ENCODE measurements at regions not wholly inside any gene's neighbourhood (a gene's known extent, or its start where the extent isn't known, plus 50 kb on each side); places are given as distances from the start of the nearest gene placed in this dataset.

DNA sequence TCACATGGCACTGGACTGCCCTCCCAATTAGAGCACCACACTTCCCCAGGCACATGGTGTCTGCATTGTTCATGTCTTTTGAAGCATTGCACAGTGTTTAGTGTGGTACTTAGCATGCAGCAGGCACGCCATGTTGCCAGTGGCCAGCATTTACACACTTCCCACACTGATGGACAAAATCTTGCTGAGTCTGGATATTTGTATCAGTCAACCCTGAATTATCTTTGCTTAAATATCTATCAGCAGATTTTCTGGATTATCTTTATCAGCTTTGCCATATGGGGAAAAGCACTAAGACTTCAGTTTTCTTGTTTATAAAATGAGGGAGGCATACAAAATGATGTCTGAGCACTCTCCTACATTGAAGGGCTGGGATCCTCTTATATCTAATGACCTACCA lies 416.0 kb upstream of the MMADHC start:
- Histone ChIP-seq H3K4me3 (replicated peaks in 1 of 2; ENCODE audit: low read depth in 1 of 2, low read length in 2 of 2) (no peak overlapping the region), H3K27ac (ENCODE audit: low read depth, low read length) (no peak overlapping the region), H3K27me3 (ENCODE audit: insufficient read depth, low read length) (no peaks in the 10 kb centered on the region), H3K9me2 (ENCODE audit: insufficient read depth) (no peaks in the 10 kb centered on the region), H2AFZ (ENCODE audit: low read depth, low read length, poor library complexity, severe bottlenecking) (no peak overlapping the region), H3K4me1 (ENCODE audit: control insufficient read depth in 1 of 2, insufficient read depth in 2 of 2, low read length in 2 of 2) (no peaks in the 10 kb centered on the region), H4K20me1 (ENCODE audit: insufficient read depth) (no peaks in the 10 kb centered on the region), H3K79me2 (ENCODE audit: insufficient read depth, low read length) (no peaks in the 10 kb centered on the region), H3K9ac (ENCODE audit: low read length) (no peak overlapping the region), H3K9me3 (ENCODE audit: control insufficient read depth in 1 of 2, insufficient read depth in 1 of 2, low read depth in 1 of 2, low read length in 2 of 2) (no peaks in the 10 kb centered on the region), H3K36me3 (ENCODE audit: control insufficient read depth in 1 of 2, insufficient read depth in 2 of 2, low read length in 2 of 2) (no peaks in the 10 kb centered on the region), H3K4me2 (ENCODE audit: low read length) (no peak overlapping the region)
- ChIA-PET POLR2A (no interaction called here), RAD21 (ENCODE audit: low non-redundant PET in 1 of 2, low total read pairs in 2 of 2, uncharacterized antibody in 2 of 2, unreplicated experiment in 2 of 2) (no interaction called here), CTCF (no interaction called here)
- no peak for ATAC-seq
- BruUV-seq (replicated peaks): no TSS peak
- TF ChIP-seq POLR2A (IDR thresholded peaks at IDR 0.05; ENCODE audit: borderline replicate concordance, extremely low read depth, insufficient read depth, insufficient read length): no peak
- TF ChIP-seq RAD21 (IDR thresholded peaks at IDR 0.05; ENCODE audit: low read depth): no peak
- no peak for TF ChIP-seq SIN3A (IDR thresholded peaks at IDR 0.05; ENCODE audit: low read depth)
- no peak for TF ChIP-seq JUND (IDR thresholded peaks at IDR 0.05)
- TF ChIP-seq, protein P1, sequence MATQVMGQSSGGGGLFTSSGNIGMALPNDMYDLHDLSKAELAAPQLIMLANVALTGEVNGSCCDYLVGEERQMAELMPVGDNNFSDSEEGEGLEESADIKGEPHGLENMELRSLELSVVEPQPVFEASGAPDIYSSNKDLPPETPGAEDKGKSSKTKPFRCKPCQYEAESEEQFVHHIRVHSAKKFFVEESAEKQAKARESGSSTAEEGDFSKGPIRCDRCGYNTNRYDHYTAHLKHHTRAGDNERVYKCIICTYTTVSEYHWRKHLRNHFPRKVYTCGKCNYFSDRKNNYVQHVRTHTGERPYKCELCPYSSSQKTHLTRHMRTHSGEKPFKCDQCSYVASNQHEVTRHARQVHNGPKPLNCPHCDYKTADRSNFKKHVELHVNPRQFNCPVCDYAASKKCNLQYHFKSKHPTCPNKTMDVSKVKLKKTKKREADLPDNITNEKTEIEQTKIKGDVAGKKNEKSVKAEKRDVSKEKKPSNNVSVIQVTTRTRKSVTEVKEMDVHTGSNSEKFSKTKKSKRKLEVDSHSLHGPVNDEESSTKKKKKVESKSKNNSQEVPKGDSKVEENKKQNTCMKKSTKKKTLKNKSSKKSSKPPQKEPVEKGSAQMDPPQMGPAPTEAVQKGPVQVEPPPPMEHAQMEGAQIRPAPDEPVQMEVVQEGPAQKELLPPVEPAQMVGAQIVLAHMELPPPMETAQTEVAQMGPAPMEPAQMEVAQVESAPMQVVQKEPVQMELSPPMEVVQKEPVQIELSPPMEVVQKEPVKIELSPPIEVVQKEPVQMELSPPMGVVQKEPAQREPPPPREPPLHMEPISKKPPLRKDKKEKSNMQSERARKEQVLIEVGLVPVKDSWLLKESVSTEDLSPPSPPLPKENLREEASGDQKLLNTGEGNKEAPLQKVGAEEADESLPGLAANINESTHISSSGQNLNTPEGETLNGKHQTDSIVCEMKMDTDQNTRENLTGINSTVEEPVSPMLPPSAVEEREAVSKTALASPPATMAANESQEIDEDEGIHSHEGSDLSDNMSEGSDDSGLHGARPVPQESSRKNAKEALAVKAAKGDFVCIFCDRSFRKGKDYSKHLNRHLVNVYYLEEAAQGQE (IDR thresholded peaks at IDR 0.05; ENCODE audit: low read depth): no peak
- TF ChIP-seq CEBPB (IDR thresholded peaks at IDR 0.05; ENCODE audit: low read depth): no peak
- TF ChIP-seq, protein P2, sequence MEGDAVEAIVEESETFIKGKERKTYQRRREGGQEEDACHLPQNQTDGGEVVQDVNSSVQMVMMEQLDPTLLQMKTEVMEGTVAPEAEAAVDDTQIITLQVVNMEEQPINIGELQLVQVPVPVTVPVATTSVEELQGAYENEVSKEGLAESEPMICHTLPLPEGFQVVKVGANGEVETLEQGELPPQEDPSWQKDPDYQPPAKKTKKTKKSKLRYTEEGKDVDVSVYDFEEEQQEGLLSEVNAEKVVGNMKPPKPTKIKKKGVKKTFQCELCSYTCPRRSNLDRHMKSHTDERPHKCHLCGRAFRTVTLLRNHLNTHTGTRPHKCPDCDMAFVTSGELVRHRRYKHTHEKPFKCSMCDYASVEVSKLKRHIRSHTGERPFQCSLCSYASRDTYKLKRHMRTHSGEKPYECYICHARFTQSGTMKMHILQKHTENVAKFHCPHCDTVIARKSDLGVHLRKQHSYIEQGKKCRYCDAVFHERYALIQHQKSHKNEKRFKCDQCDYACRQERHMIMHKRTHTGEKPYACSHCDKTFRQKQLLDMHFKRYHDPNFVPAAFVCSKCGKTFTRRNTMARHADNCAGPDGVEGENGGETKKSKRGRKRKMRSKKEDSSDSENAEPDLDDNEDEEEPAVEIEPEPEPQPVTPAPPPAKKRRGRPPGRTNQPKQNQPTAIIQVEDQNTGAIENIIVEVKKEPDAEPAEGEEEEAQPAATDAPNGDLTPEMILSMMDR (IDR thresholded peaks at IDR 0.05 in 2 of 3, conservative IDR thresholded peaks at IDR 0.05 in 1 of 3; ENCODE audit: borderline replicate concordance in 1 of 3, insufficient read depth in 1 of 3, low read depth in 2 of 3, low read length in 2 of 3): no peak
- TF ChIP-seq, protein P3, sequence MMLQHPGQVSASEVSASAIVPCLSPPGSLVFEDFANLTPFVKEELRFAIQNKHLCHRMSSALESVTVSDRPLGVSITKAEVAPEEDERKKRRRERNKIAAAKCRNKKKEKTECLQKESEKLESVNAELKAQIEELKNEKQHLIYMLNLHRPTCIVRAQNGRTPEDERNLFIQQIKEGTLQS (IDR thresholded peaks at IDR 0.05): no peak
- no peak for TF ChIP-seq YY1 (IDR thresholded peaks at IDR 0.05; ENCODE audit: extremely low read depth, insufficient replicate concordance, low read depth, low read length)
- TF ChIP-seq, protein P4, sequence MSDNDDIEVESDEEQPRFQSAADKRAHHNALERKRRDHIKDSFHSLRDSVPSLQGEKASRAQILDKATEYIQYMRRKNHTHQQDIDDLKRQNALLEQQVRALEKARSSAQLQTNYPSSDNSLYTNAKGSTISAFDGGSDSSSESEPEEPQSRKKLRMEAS (IDR thresholded peaks at IDR 0.05): no peak
- TF ChIP-seq SRF (IDR thresholded peaks at IDR 0.05; ENCODE audit: low read depth): no peak
- TF ChIP-seq EGR1 (IDR thresholded peaks at IDR 0.05; ENCODE audit: low read depth): no peak
- TF ChIP-seq TCF7L2 (IDR thresholded peaks at IDR 0.05; ENCODE audit: borderline replicate concordance, extremely low read depth, insufficient read depth, insufficient read length): no peak
- TF ChIP-seq ELF1 (IDR thresholded peaks at IDR 0.05; ENCODE audit: borderline replicate concordance, low read depth): no peak
- TF ChIP-seq POLR2AphosphoS5 (IDR thresholded peaks at IDR 0.05; ENCODE audit: low read depth, low read length): no peak
- no peak for TF ChIP-seq EZH2 (IDR thresholded peaks at IDR 0.05)
- no peak for TF ChIP-seq ZNF274 (IDR thresholded peaks at IDR 0.05; ENCODE audit: low read depth, low read length)
- TF ChIP-seq, protein P5, sequence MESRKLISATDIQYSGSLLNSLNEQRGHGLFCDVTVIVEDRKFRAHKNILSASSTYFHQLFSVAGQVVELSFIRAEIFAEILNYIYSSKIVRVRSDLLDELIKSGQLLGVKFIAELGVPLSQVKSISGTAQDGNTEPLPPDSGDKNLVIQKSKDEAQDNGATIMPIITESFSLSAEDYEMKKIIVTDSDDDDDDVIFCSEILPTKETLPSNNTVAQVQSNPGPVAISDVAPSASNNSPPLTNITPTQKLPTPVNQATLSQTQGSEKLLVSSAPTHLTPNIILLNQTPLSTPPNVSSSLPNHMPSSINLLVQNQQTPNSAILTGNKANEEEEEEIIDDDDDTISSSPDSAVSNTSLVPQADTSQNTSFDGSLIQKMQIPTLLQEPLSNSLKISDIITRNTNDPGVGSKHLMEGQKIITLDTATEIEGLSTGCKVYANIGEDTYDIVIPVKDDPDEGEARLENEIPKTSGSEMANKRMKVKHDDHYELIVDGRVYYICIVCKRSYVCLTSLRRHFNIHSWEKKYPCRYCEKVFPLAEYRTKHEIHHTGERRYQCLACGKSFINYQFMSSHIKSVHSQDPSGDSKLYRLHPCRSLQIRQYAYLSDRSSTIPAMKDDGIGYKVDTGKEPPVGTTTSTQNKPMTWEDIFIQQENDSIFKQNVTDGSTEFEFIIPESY (IDR thresholded peaks at IDR 0.05; ENCODE audit: extremely low read depth, insufficient replicate concordance, low read length): no peak
- no peak for TF ChIP-seq ZFX (IDR thresholded peaks at IDR 0.05)
- TF ChIP-seq CBX3 (IDR thresholded peaks at IDR 0.05; ENCODE audit: low read depth): no peak
- intact Hi-C loops (cut with micrococcal nuclease): no loop called here
- DNase-seq (ENCODE audit: low read depth, low spot score): no peak
